ENCODE measurements at regions not wholly inside any gene's neighbourhood (a gene's known extent, or its start where the extent isn't known, plus 50 kb on each side); places are given as distances from the start of the nearest gene placed in this dataset.

DNA sequence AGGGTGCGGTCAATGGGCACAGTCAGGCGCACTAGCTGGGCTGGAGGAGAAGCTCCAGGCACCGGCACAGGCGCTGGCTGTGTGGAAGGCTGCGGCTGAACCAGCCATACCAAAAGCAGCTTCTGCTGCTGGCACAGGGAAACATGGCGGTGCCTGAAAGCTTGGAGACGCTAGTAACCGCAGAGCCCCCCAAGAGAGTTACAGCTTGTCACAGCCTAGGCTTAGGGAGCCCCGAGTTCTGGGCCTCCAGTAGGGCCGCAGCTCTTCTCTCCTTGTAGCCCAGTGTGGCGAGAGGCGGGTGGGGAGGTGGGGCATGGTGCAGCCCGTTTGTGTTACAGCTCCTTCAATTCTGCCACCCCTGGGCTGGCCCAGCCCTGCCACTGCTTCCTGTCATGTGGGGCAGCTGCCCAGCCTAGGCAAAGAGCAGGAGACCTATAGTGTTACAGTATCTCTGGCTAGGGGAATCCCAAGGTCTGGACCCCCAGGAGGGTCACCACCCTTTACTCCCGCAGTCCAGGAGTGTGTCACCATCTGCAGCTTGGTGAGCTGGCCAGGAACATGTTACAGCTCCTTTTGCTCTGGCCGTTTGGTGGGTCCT is 58.6 kb upstream of the MANEA start:
- no peak for DNase-seq (ENCODE audit: low read depth)
- no peak overlapping the region for H3K4me3 ChIP-seq (ENCODE audit: control insufficient read depth, low read depth, low read length)
- TF ChIP-seq CTCF (IDR thresholded peaks at IDR 0.05; ENCODE audit: control insufficient read depth, insufficient read depth, low read depth, low read length, missing control alignments) = no peak

- no peak for TF ChIP-seq CTCF (IDR thresholded peaks at IDR 0.05; ENCODE audit: control insufficient read depth, insufficient read depth, low read depth, low read length, missing control alignments)
- H3K4me3 ChIP-seq (ENCODE audit: control insufficient read depth, low read depth, low read length) = no peak overlapping the region
- DNase-seq (ENCODE audit: low read depth) = no peak
Observed at GRCh38 chr6:95519228-95520037, 57.9 kb upstream of the MANEA start.

DNA sequence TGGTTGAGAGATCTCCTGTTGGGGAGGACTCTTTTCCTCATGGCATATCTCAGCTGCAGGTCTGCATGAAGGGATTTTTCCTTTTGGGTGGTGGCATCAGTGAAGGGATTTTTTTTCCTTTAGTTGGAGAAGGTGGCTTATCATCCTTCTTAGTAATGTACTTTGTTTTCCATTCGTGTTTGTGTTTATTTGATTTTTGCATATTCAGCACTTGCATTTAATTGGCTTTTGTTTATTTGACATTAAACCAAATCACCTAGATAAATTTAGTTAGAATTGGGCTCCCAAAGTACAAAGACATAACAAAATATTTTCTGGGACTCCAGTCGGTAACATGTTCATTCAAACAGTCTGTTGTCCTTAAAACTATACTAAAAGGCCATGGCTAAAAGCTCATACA is 56.2 kb upstream of the MANEA start:
- no peak for DNase-seq (ENCODE audit: low read depth)
- no peak for TF ChIP-seq CTCF (IDR thresholded peaks at IDR 0.05; ENCODE audit: control insufficient read depth, insufficient read depth, low read depth, low read length, missing control alignments)
- no peak overlapping the region for H3K4me3 ChIP-seq (ENCODE audit: control insufficient read depth, low read depth, low read length)

Measured in AG09309 (cell line).